Left lobe of liver (tissue), 2 donors: ENCODE measurements at regions not wholly inside any gene's neighbourhood (a gene's known extent, or its start where the extent isn't known, plus 50 kb on each side); places are given as distances from the start of the nearest gene placed in this dataset.

Source experiments
- ATAC-seq: fragments of 200-7000 bp; cut with Tn5 transposase; one replicate; pipeline ENCODE4 v1.9.1; 2020; ENCODE audit warnings: mild to moderate bottlenecking, moderate library complexity
- DNase-seq: peaks from one replicate; pipeline ENCODE4 v3.0.0-alpha.2; 2020; ENCODE audit warnings: low spot score
- donor health status: DM: no; HTN: no; CAD: no; lungs with moderate emphysema.
- donor health status: DM: no; HTN: yes; CAD: no.

DNA sequence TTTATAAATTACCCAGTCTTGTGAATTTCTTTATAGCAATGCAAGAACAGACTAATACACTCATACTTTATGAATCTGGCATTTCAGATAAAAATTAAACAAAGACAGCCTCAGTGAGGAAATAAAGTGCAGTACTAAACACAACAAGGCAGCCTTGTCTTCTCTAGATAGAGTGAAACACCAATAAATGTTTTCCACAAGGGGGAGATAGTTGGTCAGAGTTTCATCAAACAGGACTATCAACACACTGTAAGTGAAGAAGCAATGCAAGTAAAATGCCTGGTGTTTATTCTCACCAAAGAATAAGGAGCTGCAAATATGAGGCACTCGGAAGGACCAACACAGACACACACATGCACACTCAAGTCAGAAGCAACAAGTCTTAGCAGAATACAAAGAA lies 62.8 kb downstream of the FAM9B start:
- DNase-seq (no peak), ATAC-seq (peak; percentile 83)

DNA sequence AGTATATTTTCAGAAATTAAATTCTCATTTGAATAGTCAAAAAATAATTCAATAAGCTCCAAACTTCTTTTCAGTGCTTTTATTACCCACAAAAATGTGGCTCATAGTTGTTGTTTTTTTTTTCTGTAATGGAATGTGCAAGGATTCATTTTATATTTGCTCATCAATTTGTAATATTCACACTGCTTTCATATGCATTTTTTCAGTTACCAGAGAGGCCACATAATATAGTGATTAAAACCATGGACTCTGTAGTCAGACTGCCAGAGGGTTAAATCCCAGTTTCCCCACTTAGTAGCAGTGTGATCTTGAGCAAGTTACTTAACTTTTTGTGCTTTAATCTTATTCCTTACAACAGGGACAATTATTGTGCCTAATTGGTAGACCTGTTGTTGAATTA lies 64.5 kb downstream of the FAM9B start:
- DNase-seq (no peak), ATAC-seq (no peak)

DNA sequence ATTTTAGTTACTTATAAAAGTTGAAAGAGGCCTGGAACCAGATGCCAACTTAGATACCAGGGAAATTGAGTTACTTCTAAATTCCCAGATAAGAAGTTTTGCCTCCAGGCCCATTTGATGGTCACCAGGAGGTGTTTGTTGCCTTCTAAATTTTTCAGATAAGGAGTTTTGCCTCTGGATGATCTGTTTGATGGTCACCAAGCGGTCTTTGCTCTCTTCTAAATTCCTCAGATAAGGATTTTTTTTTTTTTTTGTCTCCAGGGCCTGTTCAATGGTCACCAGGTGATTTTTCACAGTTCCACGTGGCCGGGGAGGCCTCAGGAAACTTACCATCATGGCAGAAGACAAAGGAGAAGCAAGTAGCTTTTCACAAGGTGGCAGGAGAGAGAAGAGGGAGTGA lies 66.5 kb downstream of the FAM9B start:
- DNase-seq, result no peak
- ATAC-seq, result no peak

- no peak for ATAC-seq
These were observed 72.9 kb downstream of the FAM9B start for GRCh38 chrX:8960957-8961468.

GRCh38 chrX:8955511-8955910 lies 78.4 kb downstream of the FAM9B start:
- ATAC-seq (no peak), DNase-seq (no peak)

More at GRCh38 chrX:8960957-8961468, 72.9 kb downstream of the FAM9B start:
- no peak for DNase-seq

GRCh38 chrX:8946563-8946962 lies 87.4 kb downstream of the FAM9B start:
- ATAC-seq (no peak), DNase-seq (no peak)

GRCh38 chrX:8939322-8939721 lies 94.6 kb downstream of the FAM9B start:
- ATAC-seq (peak; percentile 36), DNase-seq (no peak)

- ATAC-seq (no peak), DNase-seq (no peak)
These were observed 106.2 kb downstream of the FAM9B start for GRCh38 chrX:8927701-8928100.

DNA sequence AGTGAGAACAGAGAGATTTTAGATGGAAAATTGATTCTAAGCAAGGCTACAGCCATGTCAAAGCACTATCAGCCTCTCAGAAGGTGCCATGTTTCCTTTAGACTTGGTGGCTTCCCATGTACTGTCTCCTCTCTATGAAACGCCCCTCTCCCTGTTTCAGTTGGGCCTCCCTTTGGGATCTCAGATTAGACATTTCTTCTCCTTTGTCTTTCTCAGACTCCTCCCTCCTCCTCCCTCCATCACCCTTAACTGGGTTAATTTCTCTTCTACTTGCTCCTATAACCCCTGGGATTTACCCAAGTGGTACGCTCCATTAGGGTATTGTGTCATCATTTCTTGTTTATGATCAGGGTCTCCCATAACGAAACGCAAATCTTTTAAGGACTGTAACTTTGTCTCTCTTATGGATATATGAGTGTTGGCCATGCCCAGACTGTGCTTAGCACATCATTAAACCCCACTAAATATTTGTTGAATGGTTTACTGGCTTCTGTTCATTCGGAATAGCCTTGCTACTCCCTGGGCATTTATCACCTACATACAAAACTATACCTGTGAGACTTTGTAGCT lies 106.8 kb downstream of the FAM9B start:
- no peak for ATAC-seq

GRCh38 chrX:8921615-8922014 lies 112.3 kb downstream of the FAM9B start:
- ATAC-seq (no peak), DNase-seq (no peak)

More for the DNA sequence above, 106.8 kb downstream of the FAM9B start:
- no peak for DNase-seq

DNA sequence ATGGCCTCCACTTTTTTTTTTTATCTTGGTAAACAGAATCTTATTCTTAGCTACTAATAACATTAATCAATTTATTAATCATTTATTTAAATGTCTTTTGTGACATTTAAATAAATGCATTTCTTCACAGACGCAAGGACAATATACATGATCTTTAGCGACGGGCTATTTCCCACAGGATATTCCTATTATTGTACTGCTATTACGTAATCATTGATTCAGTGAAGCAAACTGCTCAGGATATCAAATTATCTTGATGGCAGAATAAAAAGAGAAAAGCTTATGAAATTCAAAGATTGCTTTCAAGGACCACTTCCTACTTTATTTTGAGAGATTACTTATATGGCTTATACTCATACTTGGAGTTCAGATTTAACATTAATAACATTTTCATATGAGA lies 114.1 kb downstream of the FAM9B start:
- ATAC-seq, result no peak

GRCh38 chrX:8916697-8917096 lies 115.5 kb upstream of the FAM9A start:
- DNase-seq (no peak), ATAC-seq (no peak)

More for the DNA sequence above, 114.1 kb downstream of the FAM9B start:
- DNase-seq, result no peak

DNA sequence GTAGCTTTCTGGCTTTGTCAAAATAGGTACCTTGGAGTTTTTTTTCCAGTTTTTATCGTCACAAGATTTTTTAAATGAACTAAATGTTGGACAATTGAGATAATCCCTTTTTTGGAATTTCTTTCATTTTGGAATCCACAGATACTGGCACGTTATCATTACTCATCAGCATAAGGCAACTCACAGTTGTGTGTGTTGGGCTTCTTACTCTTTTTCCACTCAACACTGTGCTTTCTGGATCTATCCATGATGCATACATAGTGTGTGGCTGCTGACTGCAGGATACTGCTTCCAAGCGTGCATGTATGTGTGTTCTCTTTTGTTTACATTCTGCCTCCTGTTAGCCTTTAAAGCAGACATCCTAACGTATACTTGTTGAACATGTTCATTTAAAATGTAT lies 113.5 kb upstream of the FAM9A start:
- no peak for DNase-seq
- peak; percentile 13 for ATAC-seq

DNA sequence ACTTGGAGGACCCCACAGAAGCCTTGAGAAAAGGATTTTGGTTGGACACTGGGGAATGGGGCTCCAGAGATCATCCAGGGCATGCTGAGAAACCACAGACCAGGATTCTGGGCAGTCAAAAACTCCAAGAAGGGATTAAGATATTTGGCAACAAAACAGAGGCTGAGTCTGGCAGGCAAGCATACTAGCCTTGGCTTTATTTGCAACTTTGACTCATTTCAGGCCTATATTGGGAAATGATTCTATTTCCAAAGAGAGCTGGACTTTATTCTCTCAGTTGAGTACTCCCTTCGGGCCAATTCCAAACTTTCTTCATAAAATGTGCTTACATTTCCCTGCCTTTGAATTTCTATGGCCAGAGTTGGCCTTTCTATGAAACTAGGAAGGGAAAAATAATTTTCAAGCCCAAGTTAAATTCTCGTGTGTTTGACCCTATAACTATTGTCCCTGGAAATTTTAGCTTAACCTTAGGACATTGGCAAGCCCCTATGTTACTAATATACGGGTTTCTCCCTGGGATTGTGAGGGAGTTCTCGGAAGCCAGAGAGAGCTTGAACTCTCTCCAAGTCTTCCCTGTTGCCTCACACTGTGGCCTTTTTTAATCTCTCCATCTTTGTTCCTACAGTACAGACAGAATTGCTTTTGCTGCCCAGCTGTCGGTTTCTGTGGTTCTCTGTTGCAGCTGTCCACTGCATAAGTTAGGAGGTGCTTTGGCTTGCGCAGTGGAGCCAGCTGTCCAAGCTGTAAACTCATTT lies 112.6 kb upstream of the FAM9A start:
- ATAC-seq, result peak; percentile 81
- DNase-seq, result peak; percentile 55

DNA sequence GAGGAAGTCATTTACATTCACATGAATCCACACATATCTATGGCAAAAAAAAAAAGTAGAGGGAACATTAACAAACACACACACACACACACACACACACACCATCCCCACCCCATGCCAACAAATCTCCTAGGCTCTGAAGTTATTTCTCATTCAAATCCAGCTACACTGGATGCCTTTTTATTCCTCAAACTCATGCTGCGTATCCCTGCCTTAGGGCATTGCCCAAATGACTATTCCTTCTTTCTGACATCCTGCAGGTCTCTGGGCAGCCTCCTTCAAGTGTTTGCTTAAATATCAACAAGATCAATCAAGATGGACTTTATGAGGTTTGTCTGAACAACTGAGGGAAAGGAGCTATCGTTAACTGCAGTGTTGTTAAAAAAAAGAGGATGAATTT lies 106.5 kb upstream of the FAM9A start:
- DNase-seq (no peak), ATAC-seq (no peak)

DNA sequence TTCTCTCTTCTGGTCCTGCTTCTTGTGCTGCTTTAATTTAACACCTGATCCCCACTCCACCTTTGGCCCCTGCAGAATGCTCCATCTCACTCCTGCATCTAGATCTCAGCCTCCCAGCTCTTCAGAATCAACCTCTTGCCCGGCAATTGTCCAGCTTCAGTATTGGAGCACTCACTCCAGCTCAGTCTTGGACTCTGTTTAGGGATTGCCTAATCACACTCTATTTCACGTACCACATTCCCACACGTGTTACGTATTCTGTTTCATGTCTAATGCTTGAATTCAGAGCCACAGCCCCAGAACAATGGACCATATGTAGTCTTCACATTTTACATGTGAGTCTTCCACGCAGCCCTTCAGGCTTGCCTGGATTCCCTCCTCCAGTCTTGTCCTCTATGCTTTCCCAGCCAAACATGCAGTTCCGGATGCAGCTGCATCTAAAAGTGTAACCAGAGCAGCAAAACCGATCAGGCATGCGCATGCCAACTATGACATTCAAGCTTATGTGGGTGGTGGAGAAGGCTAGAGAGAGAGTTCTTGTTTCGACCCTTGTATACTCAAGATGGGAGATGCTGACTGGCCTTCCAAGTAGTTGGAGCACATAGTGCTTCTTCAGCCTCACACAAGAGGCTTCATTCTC lies 105.2 kb upstream of the FAM9A start:
- ATAC-seq (peak; percentile 79), DNase-seq (peak; percentile 44)

- ATAC-seq (no peak), DNase-seq (no peak)
These were observed 96.1 kb upstream of the FAM9A start for GRCh38 chrX:8897259-8897658.

GRCh38 chrX:8890794-8891193 lies 89.6 kb upstream of the FAM9A start:
- DNase-seq (no peak), ATAC-seq (no peak)

GRCh38 chrX:8887004-8887403 lies 85.8 kb upstream of the FAM9A start:
- ATAC-seq (peak; percentile 62), DNase-seq (no peak)

DNA sequence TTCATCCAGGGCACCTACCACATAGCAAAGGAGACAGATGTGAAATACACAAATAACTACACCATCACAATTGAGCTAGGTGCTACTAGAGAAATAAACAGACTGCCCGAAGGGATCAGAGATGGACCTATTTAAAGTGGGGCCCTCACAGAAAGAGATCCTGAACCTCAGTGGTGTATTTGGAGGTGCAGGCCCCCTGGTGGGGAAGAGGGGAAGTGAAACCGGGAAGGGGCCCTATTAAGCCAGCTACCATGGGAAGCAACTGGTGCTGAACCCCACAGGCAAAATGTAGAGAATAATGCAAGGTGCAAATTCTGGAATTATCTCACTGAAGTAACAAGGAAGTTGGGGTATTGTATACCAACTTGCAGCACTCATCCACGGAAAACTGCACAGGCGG lies 78.6 kb upstream of the FAM9A start:
- DNase-seq, result no peak
- ATAC-seq, result no peak

- ATAC-seq (no peak), DNase-seq (no peak)
These were observed 72.8 kb upstream of the FAM9A start for GRCh38 chrX:8873956-8874355.

- ATAC-seq, result no peak
- no peak for DNase-seq
These were observed 71.9 kb upstream of the FAM9A start for GRCh38 chrX:8873102-8873501.
